ENCODE measurements at regions not wholly inside any gene's neighbourhood (a gene's known extent, or its start where the extent isn't known, plus 50 kb on each side); places are given as distances from the start of the nearest gene placed in this dataset.
"Not testable (repeated sequence)": the region's sequence is repeated elsewhere in the genome, so short reads cannot be mapped to it uniquely, and the experiment has no call there.

- TF ChIP-seq CTCF (IDR thresholded peaks at IDR 0.05; ENCODE audit: insufficient read depth, low read depth, low read length, missing control alignments), result no peak
- DNase-seq (ENCODE audit: low read depth), result no peak
- H3K4me3 ChIP-seq (ENCODE audit: low read length), result no peak overlapping the region
Measured at GRCh38 chrX:128408842-128409241, 356.6 kb upstream of the ACTRT1 start.

GRCh38 chrX:128396601-128397000 lies 344.4 kb upstream of the ACTRT1 start:
- no peak for TF ChIP-seq CTCF (IDR thresholded peaks at IDR 0.05; ENCODE audit: insufficient read depth, low read depth, low read length, missing control alignments)
- peak; percentile 52 for DNase-seq (ENCODE audit: low read depth)
- no peak overlapping the region for H3K4me3 ChIP-seq (ENCODE audit: low read length)

- peak; percentile 94 for DNase-seq (ENCODE audit: low read depth)
- H3K4me3 ChIP-seq (ENCODE audit: low read length), result not testable (repeated sequence)
Measured at GRCh38 chrX:128383846-128384245, 331.6 kb upstream of the ACTRT1 start.

GRCh38 chrX:128365492-128365891 lies 313.3 kb upstream of the ACTRT1 start:
- no peak for TF ChIP-seq CTCF (IDR thresholded peaks at IDR 0.05; ENCODE audit: insufficient read depth, low read depth, low read length, missing control alignments)
- no peak overlapping the region for H3K4me3 ChIP-seq (ENCODE audit: low read length)
- peak; percentile 42 for DNase-seq (ENCODE audit: low read depth)

GRCh38 chrX:128335671-128336070 lies 283.5 kb upstream of the ACTRT1 start:
- no peak overlapping the region for H3K4me3 ChIP-seq (ENCODE audit: low read length)
- TF ChIP-seq CTCF (IDR thresholded peaks at IDR 0.05; ENCODE audit: insufficient read depth, low read depth, low read length, missing control alignments), result no peak
- DNase-seq (ENCODE audit: low read depth), result no peak

GRCh38 chrX:128334821-128335220 lies 282.6 kb upstream of the ACTRT1 start:
- no peak for DNase-seq (ENCODE audit: low read depth)
- H3K4me3 ChIP-seq (ENCODE audit: low read length), result no peak overlapping the region
- no peak for TF ChIP-seq CTCF (IDR thresholded peaks at IDR 0.05; ENCODE audit: insufficient read depth, low read depth, low read length, missing control alignments)

GRCh38 chrX:128310912-128311311 lies 258.7 kb upstream of the ACTRT1 start:
- no peak for TF ChIP-seq CTCF (IDR thresholded peaks at IDR 0.05; ENCODE audit: insufficient read depth, low read depth, low read length, missing control alignments)
- DNase-seq (ENCODE audit: low read depth), result no peak
- H3K4me3 ChIP-seq (ENCODE audit: low read length), result no peak overlapping the region

GRCh38 chrX:128309311-128309710 lies 257.1 kb upstream of the ACTRT1 start:
- TF ChIP-seq CTCF (IDR thresholded peaks at IDR 0.05; ENCODE audit: insufficient read depth, low read depth, low read length, missing control alignments), result no peak
- DNase-seq (ENCODE audit: low read depth), result peak; percentile 36
- no peak overlapping the region for H3K4me3 ChIP-seq (ENCODE audit: low read length)

Measured in epithelial cell of esophagus (primary cell).